ENCODE measurements at regions not wholly inside any gene's neighbourhood (a gene's known extent, or its start where the extent isn't known, plus 50 kb on each side); places are given as distances from the start of the nearest gene placed in this dataset.

DNA sequence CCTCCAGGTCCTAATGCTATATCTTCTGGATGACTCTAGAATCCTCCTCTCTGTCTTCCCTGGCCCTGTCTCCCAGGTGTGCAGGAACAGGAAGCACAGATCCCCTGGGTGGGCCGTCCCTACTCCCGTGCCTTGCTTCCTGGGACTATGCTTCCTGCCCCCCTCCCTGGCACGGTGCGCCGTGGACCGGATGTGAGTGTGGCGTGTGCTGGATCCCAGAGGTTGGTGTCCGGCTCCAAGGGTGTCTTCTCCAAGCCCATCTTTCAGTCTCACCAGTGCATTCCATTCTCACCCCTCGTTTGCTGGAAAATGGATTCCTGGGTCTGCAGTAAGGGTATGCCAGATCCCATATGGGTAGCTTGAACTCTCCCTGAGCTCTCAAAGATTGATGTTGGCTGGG lies 144.4 kb upstream of the TWIST2 start:
- TF ChIP-seq NFRKB (IDR thresholded peaks at IDR 0.05) (no peak), FOXK2 (IDR thresholded peaks at IDR 0.05) (no peak)
